ENCODE measurements at regions not wholly inside any gene's neighbourhood (a gene's known extent, or its start where the extent isn't known, plus 50 kb on each side); places are given as distances from the start of the nearest gene placed in this dataset.

DNA sequence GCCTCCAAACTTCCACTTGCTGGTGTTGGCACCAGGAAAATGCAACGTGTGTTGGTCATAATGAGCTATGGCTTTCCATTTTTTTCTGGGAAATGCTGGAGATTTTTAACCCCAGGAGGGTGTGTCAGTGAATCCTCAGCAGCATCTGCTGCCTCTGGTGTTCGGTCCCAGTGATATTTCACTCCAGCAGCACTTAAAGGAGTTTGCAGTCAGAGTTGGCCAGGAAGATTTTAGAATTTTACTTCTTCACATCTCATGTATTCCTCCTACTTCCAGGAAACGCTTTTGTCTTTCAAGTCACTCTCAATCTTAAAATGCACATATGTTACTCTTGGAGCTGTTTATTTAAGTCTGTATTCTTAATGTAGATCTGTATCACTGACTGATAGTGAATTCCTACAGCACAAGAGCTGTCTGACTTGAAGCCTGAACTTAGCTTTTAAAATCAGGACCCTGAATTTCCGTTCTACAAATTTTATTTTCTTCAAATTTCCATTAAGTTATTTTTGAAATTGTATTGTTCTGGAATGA is 903.4 kb upstream of the SLC10A2 start:
- DNase-seq: no peak

DNA sequence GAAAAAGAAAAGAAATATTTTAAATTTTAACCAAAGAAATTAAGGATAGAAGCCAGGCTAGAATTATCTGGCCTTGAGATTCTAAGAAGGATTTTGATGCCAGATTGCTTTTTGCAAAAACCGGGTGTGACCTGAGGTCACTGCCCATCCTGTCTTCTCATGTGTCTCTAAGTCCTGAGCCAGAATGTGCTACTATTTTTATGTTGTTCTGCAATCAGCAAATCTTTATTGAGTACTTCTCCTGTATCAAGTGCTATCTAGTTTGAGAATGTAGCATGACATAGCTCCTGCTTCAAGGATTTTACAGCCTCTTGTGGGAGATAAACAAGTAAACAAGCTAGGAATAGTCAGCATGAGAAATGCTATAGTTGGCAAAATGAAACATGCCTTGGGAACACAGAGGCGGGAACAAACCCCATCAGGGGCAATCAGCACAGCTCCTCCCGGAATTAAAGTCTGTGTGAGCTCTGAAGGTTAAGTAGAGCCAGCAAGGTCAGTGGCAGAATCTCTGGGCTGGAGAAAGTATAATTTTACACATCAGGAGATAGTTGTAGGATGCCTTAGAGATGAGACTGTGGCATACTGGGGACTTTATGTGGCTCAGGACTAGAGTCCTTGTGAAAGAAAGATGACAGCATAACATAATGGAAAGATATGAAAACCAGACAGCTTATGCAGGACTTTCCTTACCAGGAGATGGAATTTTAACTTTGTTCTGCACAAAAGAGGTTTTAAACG is 899.5 kb upstream of the SLC10A2 start:
- DNase-seq: no peak

DNA sequence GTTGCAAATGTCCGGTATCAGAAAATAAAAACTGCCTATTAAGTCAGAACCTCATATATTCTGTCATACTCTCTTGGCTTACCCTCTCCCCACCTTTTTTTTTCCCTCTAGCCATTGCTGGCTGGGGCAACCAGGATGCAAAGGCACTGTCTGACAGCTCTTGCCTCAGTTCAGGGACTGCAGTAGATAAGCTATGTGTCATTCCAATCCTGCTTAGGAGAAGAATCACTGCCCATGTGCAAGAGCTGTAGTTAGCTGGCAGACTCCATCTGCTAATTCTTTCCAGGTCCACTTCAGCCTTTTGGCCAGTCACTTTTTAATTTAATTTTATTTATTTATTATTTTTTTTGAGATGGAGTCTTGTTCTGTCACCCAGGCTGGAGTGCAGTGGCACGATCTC is 895.6 kb upstream of the SLC10A2 start:
- DNase-seq: no peak

DNA sequence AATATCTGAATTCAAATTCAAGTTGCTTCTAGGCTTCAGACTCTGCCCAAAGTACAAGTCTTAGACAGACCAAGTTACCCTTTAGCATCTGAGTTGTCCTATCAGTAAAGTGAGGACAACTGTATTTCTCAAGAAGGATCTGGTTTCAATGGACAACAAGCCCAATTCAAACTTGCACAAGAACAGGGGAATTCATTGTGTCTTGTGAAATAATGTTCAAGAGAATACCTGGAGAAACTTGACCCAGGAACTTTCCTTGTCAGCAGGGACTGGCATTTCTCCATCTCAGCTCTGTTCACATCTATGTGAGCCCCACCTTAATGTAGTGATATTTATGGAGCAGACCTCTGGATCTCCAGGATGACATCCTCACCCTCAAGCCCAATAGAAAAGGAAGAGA is 894.9 kb upstream of the SLC10A2 start:
- no peak for DNase-seq

DNA sequence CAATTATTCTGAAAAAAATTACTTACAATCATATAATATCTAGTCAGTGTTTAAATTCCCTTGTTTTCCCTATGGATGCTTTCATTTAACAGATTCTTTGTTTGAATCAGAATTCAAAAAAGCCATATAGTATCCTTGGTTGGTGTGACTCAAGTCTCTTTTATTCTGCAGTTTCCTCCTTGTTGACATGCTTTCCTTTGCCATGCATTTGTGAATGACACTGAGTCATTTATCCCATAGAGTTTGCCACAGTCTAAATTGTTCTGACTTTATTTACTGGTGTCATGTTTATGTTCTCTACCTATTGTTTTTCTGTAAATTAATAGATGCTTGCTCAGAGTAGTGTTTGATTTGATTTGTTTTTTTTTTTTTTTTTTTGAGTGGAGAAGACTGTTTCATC is 893.8 kb upstream of the SLC10A2 start:
- DNase-seq: no peak

DNA sequence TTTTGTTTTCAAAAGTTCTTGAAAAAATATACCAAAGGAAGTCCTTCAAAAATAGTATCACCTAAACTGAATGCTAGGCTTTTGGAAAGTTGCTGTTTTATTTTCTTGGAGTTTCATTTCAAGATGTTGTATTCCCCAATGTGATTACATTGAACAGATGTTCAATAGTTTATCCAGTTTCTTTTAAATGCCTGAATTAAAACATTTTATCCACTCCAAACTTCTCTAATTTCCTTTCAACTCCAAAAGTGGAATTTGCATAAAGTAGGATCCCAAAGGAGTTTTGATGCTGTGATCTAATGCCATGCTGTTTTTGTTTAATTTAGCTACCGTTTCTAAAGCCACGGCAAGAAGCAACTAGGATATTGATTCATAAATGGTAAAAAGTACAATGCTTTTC is 892.5 kb upstream of the SLC10A2 start:
- DNase-seq: no peak

DNA sequence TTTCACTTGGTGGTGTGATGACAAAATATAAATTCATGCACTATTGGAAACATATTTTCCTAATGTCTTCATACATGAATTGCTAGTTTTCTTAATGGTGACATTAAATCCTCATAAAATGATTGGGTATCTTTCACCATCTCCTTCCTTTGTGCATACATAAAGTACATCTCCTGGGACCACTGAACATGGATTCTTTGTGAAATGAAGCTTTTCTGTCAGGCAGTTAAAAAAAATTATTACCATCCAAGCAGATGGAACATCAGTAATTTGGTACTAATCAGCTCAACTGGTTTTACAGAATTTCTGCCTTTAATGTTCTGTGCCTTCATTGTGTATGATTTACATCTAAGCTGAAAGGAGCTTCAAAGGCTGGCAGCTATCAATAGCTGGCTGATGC is 891.7 kb upstream of the SLC10A2 start:
- DNase-seq: no peak

DNA sequence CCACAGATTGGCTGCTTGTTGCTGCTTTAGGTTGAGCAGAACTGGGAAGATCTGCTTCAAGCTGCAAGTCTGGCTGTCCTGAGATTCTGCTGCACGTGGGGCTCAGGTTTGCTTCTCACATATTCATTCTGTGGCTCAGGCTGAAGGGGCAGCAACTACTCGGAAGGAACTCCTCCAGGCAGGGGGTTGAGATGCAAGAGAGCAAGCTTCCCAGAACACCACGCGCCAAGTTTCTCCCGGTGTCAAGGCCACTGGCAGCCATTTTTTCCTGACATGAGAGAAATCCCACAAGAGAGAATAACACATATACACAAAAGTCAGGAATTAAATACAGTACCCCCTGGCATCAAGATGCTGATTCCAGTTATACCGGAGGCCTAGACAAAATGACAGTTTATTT is 887.6 kb upstream of the SLC10A2 start:
- no peak for DNase-seq

DNA sequence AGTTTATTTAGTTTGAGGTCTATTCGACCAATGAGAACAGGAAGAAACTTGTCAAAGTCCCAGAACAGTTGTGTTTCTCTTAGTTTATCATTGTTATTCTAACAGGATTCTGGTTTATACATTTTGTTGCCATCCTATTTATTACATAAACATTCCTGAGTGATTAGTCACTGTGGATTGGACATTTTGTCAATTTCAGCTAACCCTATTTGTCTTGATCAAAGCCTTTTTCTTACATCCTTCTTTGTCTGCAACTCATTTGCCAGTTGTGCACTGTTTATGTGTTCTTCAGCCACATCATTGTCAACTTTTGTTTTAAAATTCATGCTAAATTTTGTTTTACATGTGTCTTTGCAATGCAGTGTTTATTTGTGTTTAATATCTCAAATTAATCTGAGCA is 886.0 kb upstream of the SLC10A2 start:
- DNase-seq: no peak

DNA sequence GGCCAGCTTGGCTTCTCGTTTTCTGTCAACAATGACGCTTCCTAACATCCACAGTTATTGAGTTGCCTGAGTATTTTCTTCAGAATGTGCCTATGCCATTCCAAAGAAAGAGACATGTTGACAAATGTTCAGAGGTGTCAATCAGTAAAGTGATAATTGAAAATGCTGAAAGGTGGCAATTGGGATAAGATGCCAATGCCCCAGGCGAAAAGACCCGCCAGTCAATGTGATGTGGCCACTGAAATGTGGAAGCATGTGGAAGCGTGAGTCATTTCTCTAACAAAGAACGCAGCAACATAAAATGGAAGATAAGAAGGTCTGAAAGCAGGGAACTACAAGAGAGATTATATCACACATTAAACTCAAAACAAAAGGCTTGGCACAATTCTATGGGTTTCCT is 882.2 kb upstream of the SLC10A2 start:
- DNase-seq: no peak

DNA sequence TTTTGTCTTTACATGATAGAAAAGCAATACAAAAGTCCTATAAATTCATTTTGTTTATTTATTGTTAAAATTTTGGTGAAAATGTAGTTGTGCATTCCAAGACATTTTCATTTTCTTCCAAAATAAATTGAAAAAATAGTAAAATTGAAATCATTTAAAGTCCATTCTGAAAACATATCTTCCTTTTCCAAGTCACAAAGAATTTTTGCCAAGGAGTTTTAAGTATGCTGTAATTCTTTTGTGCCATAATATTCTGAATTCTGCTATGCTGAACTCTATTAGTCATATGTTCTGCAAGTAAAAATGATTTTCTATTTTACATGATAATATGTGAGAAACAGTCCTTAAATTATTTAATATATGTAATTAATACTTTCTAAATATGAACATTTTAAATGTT is 879.6 kb upstream of the SLC10A2 start:
- no peak for DNase-seq

DNA sequence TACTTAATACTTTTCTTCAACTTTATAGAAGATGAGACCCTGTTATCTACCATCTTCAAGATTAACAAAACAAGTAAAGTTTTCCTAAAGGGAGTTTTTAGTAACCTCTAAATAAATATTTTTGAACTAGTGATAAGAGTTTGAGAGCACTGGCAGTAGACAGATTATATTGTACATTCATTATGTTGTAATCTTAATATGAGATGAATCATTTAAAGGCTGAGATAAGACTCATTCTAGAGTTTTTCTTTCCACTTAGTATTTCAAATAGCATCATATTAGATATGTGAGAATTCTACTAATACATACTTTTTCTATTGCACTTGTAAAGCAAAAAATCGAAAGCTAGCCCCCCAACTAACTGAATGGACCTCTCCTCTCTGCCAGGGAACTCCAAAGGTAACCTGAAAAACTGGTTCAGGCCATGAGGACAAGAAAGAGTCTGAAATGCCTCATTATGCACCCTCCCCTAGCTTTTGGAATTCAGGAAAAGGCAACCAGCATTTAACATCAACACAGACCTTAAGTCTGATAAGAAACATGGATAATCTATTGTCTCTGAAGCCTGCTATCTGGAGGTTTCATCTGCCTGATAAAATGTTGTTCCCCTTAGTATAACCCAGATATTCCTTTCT is 875.4 kb upstream of the SLC10A2 start:
- DNase-seq: no peak

DNA sequence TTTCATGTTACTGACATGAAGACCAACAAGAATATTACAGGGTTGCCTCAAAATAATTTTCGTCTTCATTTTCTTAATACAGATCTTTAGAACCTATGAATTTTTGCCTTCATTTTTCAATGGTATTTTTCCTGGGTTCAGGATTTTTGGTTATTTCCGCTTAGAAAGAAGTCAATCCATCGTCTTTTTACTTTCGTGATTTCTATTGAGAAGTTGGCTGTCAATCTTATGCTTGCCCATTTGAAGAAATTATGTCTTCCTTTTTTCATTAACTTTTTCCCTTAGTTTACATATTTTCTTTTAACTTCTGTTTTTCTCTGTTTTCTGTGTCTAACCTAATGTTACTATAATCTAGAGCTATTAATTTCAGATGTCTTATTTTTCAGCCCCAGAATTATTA is 868.9 kb upstream of the SLC10A2 start:
- DNase-seq: no peak

DNA sequence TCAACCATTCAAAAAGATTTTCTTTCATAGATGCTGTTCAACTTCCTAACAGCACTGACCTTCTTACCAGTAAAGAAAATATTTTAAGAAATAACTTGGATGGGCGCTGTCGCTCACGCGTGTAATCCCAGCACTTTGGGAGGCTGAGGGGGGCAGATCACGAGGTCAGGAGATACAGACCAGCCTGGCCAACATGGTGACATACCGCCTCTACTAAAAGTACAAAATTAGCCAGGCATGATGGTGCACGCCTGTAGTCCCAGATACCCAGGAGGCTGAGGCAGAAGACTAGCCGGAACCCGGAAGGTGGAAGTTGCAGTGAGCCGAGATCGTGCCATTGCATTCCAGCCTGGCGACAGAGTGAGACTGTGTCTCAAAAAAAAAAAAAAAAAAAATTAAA is 865.7 kb upstream of the SLC10A2 start:
- DNase-seq: no peak

DNA sequence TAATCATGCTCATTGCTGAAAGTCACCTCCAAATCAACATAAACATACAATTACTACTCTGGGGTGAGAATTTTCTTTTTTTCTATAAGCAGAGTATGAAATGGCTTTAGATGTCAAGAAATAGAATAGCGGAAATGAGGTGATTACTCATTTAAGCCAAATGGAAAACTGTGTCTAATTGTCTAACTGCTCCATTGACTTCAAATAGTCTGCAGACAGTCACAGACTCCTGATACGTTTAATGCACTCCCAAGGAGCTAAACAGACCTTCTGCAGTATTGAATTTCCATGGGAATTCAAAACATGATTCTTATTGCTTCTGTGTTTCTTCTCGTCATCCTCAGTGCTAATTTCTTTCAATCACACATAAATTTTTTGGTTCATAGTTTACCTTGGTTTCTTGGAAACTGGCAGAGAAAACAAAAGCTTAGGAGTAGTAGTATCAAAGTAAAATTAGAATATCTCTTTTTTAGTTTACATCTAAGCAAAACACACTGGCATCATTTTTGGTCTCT is 865.2 kb upstream of the SLC10A2 start:
- DNase-seq: no peak

DNA sequence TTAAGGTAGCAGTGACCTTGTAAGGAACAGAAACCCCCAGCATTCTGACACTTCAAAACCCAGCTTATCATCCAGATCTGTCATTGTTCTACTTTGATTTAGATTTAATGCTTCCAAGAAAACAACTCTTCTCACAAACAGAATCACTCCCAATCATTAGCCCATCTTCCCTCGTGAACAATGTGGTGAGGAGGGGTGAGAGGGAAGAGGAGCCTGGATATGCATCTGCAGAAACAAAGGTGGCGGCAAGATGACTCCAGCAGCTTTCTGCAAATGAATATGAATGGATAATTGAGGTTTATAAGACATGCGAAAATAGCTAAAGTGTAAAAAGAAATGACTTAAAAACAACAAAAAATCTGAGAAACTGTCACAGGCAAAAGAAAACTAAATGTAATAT is 859.9 kb upstream of the SLC10A2 start:
- DNase-seq: no peak

DNA sequence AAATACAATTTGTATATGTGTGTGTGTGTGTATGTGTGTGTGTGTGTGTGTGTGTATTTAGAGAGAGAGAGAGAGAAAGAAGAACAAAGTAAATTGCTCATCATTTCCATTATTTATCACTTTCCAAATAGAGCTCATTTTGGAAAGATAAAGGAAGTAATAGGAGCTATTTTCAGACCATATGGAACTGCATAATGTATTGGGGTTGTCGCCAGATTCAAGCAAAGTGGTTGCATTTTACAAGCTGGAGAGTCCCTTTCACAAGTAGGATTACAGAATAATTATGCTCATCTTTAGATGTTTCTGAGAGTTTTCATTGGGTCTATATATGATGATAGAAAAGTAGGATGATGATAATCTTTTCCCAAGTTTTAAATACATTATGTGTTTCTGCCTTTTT is 842.7 kb upstream of the SLC10A2 start:
- DNase-seq: no peak

DNA sequence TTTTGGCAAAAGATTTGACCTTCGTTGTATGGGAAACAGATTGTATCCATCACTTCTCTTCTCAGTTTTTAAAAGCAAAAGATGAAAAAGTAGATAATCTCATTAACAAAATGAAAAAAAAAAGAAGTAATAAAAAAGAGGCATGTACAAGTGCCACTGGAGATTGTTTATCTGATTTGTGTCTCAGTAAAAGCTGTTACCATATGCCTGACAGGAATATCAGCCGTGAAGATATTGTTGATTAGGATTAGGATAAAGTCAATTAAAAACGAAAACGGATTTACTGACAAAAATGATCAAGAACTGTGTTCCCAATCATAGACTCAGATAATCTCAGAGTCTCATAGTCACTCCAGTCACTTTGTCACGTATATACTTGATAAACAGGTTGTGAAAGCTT is 842.1 kb upstream of the SLC10A2 start:
- DNase-seq: no peak

DNA sequence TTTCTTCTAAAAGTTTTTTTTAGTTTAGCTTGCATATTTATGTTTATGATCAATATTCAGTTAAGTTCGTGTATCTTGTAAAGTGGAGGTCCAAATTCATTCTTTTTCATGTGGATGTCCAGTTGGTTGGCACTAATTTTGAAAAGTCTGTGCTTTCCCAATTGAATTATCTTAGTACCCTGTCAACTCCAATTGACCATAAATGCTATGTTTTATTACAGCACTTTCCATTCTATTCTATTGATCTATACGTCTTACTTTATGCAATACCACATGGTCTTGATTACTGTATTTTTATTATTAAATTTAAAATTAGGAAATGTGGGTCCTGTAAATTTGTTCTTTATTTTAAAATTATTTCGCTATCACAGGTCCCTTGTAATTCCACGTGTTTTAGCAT is 837.6 kb upstream of the SLC10A2 start:
- DNase-seq: no peak

DNA sequence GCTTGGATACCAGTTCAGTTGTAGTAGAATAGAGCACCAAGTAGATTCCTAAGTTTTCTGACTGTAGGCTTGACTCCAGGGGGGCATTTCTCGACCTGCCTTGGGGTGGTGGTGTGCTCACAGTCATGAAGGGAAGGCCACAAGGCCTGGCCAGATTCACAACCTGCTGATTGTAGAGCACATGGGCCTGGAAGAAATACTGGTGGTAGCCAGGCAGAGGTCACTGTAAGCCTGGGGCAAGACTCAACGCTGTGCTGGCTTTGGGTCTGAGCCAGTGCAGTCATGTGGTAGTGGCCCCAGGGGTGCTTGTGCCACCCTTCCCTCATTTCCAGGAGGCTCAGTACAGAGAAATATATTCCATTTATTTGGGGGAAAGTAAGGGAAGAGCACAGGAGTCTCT is 832.3 kb upstream of the SLC10A2 start:
- no peak for DNase-seq

DNA sequence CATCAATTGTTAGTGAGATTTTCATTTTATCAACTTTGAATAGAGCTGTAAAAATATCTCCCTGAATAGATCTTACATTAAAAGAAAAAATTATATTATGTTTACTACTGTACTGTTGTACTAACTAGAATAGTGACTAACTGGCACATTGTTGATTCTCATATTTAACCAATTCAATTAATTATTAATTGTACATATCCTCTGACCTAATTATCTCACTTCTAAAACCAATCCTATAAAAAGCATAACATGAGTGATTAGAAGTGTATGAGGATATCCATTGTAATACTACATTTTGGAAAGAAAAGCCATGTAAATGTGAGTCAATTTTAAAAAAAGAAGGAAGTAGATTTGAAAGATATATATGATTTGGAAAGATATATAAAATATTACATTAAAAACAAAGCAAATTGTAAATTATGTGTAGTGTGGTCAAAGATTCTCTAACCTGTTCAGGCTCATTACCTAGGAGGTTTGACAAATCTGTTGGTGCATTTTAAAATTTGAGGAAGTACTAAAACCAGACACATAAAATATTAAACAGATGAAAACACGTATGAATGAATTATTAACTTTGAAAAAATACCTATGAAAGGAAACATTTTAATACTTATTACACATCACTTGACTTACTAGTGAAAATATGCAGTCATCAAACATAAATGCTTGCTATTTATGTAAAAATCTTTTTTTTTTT is 829.8 kb upstream of the SLC10A2 start:
- DNase-seq: no peak

DNA sequence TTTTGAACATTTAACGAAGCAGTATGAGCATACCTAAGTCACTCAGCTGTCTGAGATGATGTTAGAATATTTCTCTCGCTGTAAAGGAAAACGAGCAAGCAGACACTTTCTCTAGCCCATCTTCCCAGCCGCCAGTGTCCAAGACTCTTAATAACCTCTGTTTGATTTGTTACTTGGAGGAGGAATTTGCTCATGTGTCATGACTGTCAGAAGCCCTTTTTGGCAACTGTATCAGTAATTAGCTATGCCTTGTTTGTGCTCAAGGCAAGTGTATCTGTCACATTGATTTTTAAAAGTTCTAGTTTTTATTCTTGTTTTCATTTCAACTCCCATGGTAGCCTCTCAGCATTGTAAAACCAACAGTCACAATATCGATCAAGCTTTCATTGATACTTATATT is 828.4 kb upstream of the SLC10A2 start:
- no peak for DNase-seq

DNA sequence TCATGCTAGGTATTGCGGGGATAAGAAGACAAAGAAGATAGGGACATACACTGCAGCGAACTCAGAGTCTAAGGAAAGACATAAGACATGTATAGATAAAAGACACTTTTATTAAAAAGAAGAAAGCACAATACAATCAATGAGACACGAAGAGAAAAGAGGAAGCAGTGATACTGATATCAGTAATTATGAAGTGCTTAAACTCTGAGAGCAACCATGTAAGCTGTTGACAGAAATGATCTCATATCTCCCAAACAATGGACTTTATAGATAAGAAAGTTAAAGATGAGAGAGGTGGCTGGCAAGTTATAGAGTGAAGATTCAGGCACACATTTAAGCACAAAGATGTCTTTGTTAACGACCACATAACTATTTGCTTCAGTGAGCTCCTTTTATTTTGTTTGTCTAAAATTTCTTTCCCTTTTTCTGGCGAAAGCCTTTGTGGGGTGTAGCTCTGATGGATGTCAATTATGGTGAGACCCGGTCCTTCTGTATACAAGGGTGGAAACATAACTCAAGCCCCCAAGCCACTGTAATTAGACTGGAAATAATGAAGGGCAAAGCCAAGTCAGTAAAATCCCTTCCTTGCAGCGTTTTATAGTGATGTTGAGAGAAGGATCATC is 818.0 kb upstream of the SLC10A2 start:
- no peak for DNase-seq

DNA sequence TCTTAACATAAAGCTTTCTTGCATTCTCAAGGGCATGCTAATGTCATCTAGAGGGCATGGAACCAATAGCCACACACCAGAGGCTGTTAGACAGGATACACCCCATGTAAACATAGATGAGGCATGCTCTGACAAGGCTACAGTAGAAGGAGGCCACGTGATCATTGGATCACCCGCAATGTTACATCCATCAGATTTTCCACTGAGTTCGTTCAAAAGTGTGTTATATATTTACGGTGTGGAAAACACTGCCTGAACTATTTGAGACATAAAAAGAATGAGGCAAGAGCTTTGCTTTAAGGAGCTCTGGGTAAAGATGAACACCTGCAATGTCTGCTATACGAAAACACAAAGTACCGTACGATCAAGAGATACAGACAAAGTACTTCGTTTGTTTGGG is 817.5 kb upstream of the SLC10A2 start:
- DNase-seq: no peak

All from NCI-H1105 (cell line).